ENCODE measurements at regions not wholly inside any gene's neighbourhood (a gene's known extent, or its start where the extent isn't known, plus 50 kb on each side); places are given as distances from the start of the nearest gene placed in this dataset.

- TF ChIP-seq CTCF (IDR thresholded peaks at IDR 0.05; ENCODE audit: low read depth, low read length) (no peak), MYC (IDR thresholded peaks at IDR 0.05; ENCODE audit: low read depth, low read length) (no peak), POLR2A (IDR thresholded peaks at IDR 0.05; ENCODE audit: extremely low read depth, insufficient read length) (no peak), MAX (IDR thresholded peaks at IDR 0.05; ENCODE audit: low read depth, low read length) (no peak)
These were observed 81.4 kb downstream of the ATXN7L3B start for GRCh38 chr12:74619084-74619483.

All from NB4 (cell line).